Testis (tissue), 2 donors: ENCODE measurements at regions not wholly inside any gene's neighbourhood (a gene's known extent, or its start where the extent isn't known, plus 50 kb on each side); places are given as distances from the start of the nearest gene placed in this dataset.

Experiments used
- POLR2A ChIP-seq: fragments of 450-650 bp; IDR thresholded peaks from one replicate; pipeline ENCODE4 v1.6.1; 2017; ENCODE audit warnings: antibody characterized with exemption, mild to moderate bottlenecking, moderate library complexity
- TF ChIP-seq, protein P1 (sequence below), 3 experiments: fragments of 450-650 bp in 2 of 3; fragments of 200-600 bp in 1 of 3; sonication (generic) in 1 of 3; IDR thresholded peaks; one replicate each; pipeline ENCODE4 v1.5.1; 2016 to 2019; ENCODE audit warnings: antibody characterized with exemption in 3 of 3, mild to moderate bottlenecking in 2 of 3, moderate library complexity in 1 of 3

DNA sequence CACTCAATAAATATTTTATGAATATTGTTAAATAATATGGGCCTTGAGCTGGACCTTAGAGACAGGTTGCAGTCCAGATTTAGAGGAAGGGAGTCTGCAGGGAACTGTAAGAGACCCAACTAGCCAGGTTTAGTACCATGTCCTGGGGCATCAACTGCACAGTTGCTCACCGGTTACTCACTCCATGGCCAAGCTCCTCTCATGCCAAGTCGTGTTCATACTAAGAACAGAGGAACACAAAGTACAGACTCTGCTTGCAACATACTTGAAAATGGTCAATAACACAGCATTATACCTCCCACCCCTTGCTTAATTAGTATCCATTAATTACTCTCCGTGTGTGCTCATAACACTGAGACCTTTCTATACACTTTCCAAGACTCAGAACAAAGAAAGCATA, 317.6 kb upstream of the PIK3R1 start:
- TF ChIP-seq, protein P1, sequence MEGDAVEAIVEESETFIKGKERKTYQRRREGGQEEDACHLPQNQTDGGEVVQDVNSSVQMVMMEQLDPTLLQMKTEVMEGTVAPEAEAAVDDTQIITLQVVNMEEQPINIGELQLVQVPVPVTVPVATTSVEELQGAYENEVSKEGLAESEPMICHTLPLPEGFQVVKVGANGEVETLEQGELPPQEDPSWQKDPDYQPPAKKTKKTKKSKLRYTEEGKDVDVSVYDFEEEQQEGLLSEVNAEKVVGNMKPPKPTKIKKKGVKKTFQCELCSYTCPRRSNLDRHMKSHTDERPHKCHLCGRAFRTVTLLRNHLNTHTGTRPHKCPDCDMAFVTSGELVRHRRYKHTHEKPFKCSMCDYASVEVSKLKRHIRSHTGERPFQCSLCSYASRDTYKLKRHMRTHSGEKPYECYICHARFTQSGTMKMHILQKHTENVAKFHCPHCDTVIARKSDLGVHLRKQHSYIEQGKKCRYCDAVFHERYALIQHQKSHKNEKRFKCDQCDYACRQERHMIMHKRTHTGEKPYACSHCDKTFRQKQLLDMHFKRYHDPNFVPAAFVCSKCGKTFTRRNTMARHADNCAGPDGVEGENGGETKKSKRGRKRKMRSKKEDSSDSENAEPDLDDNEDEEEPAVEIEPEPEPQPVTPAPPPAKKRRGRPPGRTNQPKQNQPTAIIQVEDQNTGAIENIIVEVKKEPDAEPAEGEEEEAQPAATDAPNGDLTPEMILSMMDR (IDR thresholded peaks at IDR 0.05) = no peak
- no peak for TF ChIP-seq POLR2A
